Uterus (tissue), 3 donors: ENCODE measurements at regions not wholly inside any gene's neighbourhood (a gene's known extent, or its start where the extent isn't known, plus 50 kb on each side); places are given as distances from the start of the nearest gene placed in this dataset.

Experiments
- DNase-seq, 2 donors: peaks; one replicate each; pipeline ENCODE4 v3.0.0-alpha.2; 2019 to 2020
- H3K27ac ChIP-seq, 2 donors: fragments of 200-600 bp; sonication (generic); 1 replicate in 1 of 2; 2 replicates in 1 of 2; pipeline ENCODE4 v1.5.1; 2016 to 2018
- H3K27me3 ChIP-seq, 2 donors: fragments of 200-600 bp; sonication (generic); one replicate each; pipeline ENCODE4 v1.5.1; 2018 to 2019; ENCODE audit warnings: control low read depth in 1 of 2
- H3K36me3 ChIP-seq, 2 donors: fragments of 200-600 bp; sonication (generic); one replicate each; pipeline ENCODE4 v1.5.1; 2019; ENCODE audit warnings: control low read depth in 1 of 2
- H3K4me1 ChIP-seq, 2 donors: fragments of 200-600 bp; sonication (generic); one replicate each; pipeline ENCODE4 v1.5.1; 2018 to 2019; ENCODE audit warnings: control low read depth in 1 of 2
- H3K4me3 ChIP-seq, 2 donors: fragments of 200-600 bp; sonication (generic); 1 replicate in 1 of 2; 2 replicates in 1 of 2; pipeline ENCODE4 v1.5.1; 2018 to 2019; ENCODE audit warnings: mild to moderate bottlenecking in 1 of 2
- H3K9me3 ChIP-seq, 2 donors: fragments of 200-600 bp; sonication (generic); one replicate each; pipeline ENCODE4 v1.5.1; 2019; ENCODE audit warnings: control low read depth in 1 of 2
- CTCF ChIP-seq, 4 experiments: fragments of 200-600 bp in 2 of 4; fragments of 450-650 bp in 2 of 4; sonication (generic) in 2 of 4; IDR thresholded peaks; one replicate each; pipeline ENCODE4 v1.5.1; 2016 to 2019; ENCODE audit warnings: antibody characterized with exemption in 4 of 4, mild to moderate bottlenecking in 2 of 4, moderate library complexity in 1 of 4
- POLR2A ChIP-seq, 2 donors: fragments of 450-650 bp; IDR thresholded peaks; one replicate each; pipeline ENCODE4 v1.6.1; 2016; ENCODE audit warnings: antibody characterized with exemption in 2 of 2, mild to moderate bottlenecking in 1 of 2, moderate library complexity in 1 of 2
- intact Hi-C: fragments of 100-400 bp; cut with DNase I; formaldehyde crosslinking; loops from one replicate; pipeline ENCODE4 v1.15.1; 2023; ENCODE audit warnings: low total_unique reads
- donor health status: DM: yes; HTN: yes; CAD: no.

GRCh38 chrX:871626-872025 is 241.0 kb downstream of the SHOX start:
- Histone ChIP-seq H3K4me1 (no peaks in the 10 kb centered on the region), H3K36me3 (no peaks in the 10 kb centered on the region), H3K27ac (no peak overlapping the region), H3K9me3 (no peaks in the 10 kb centered on the region), H3K4me3 (no peak overlapping the region), H3K27me3 (no peaks in the 10 kb centered on the region)
- no peak for TF ChIP-seq POLR2A (IDR thresholded peaks at IDR 0.05)
- no peak for TF ChIP-seq CTCF (IDR thresholded peaks at IDR 0.05)
- no peak for DNase-seq
- intact Hi-C loops = no loop called here

- intact Hi-C loops = no loop called here
- no peak overlapping the region for H3K4me3 ChIP-seq
- no peaks in the 10 kb centered on the region for H3K9me3 ChIP-seq
- no peak for DNase-seq
- H3K4me1 ChIP-seq = no peaks in the 10 kb centered on the region
- H3K36me3 ChIP-seq = no peaks in the 10 kb centered on the region
- H3K27me3 ChIP-seq = no peaks in the 10 kb centered on the region
- no peak for TF ChIP-seq CTCF (IDR thresholded peaks at IDR 0.05)
- no peak for TF ChIP-seq POLR2A (IDR thresholded peaks at IDR 0.05)
- H3K27ac ChIP-seq = no peak overlapping the region
These were observed 237.5 kb downstream of the SHOX start for GRCh38 chrX:867966-868647.

- no peak overlapping the region for H3K4me3 ChIP-seq
- H3K27ac ChIP-seq = no peak overlapping the region
- H3K9me3 ChIP-seq = no peaks in the 10 kb centered on the region
- intact Hi-C loops = no loop called here
- H3K4me1 ChIP-seq = no peaks in the 10 kb centered on the region
- no peak for DNase-seq
- no peaks in the 10 kb centered on the region for H3K27me3 ChIP-seq
- TF ChIP-seq POLR2A (IDR thresholded peaks at IDR 0.05) (no peak), CTCF (IDR thresholded peaks at IDR 0.05) (no peak)
- H3K36me3 ChIP-seq = no peaks in the 10 kb centered on the region
These were observed 236.9 kb downstream of the SHOX start for GRCh38 chrX:867502-867901.

GRCh38 chrX:866441-866990 is 235.9 kb downstream of the SHOX start:
- no peak overlapping the region for H3K4me3 ChIP-seq
- H3K36me3 ChIP-seq = no peaks in the 10 kb centered on the region
- DNase-seq = no peak
- TF ChIP-seq POLR2A (IDR thresholded peaks at IDR 0.05) = no peak
- no peak for TF ChIP-seq CTCF (IDR thresholded peaks at IDR 0.05)
- intact Hi-C loops = no loop called here
- H3K4me1 ChIP-seq = no peaks in the 10 kb centered on the region
- no peaks in the 10 kb centered on the region for H3K27me3 ChIP-seq
- no peak overlapping the region for H3K27ac ChIP-seq
- H3K9me3 ChIP-seq = no peaks in the 10 kb centered on the region

- Histone ChIP-seq H3K27ac (no peak overlapping the region), H3K4me1 (no peaks in the 10 kb centered on the region), H3K27me3 (no peaks in the 10 kb centered on the region), H3K9me3 (no peaks in the 10 kb centered on the region), H3K36me3 (no peaks in the 10 kb centered on the region), H3K4me3 (no peak overlapping the region)
- no peak for DNase-seq
- TF ChIP-seq CTCF (IDR thresholded peaks at IDR 0.05) (no peak), POLR2A (IDR thresholded peaks at IDR 0.05) (no peak)
- intact Hi-C loops = no loop called here
These were observed 234.8 kb downstream of the SHOX start for GRCh38 chrX:865422-865821.
